K562 (cell line): ENCODE measurements at regions not wholly inside any gene's neighbourhood (a gene's known extent, or its start where the extent isn't known, plus 50 kb on each side); places are given as distances from the start of the nearest gene placed in this dataset.

Experiments
- ATAC-seq: fragments of 200-7000 bp; cut with Tn5 transposase; 3 replicates; pipeline ENCODE4 v1.9.1; 2020; ENCODE audit warnings: moderate library complexity
- BruUV-seq: library from RNA; stranded (reverse); fragments of 400-500 nt; replicated peaks from 2 replicates; lab custom pipeline; 2021; lab: Mats Ljungman, UMichigan
- CTCF ChIA-PET: fragments of 300-600 bp; formaldehyde crosslinking; extraction: SDS; loops from one replicate; lab custom pipeline; 2021; ENCODE audit warnings: low intra/inter-chr PET ratio; lab: Yijun Ruan, JAX
- POLR2A ChIA-PET: fragments of 300-600, 350-650 bp; sonication (Branson Sonifier 250); formaldehyde crosslinking; extraction: SDS; loops from one replicate; lab custom pipeline; 2021; ENCODE audit warnings: antibody characterized with exemption, inconsistent platforms; lab: Yijun Ruan, JAX
- DNase-seq, 4 experiments: peaks; one replicate each; pipeline versions ENCODE4 v3.0.0 to v3.0.0-alpha.2; 2011 to 2018; ENCODE audit warnings: low spot score in 3 of 4, mixed read lengths in 3 of 4; ENCODE audit errors: extremely low read depth in 1 of 4
- FAIRE-seq: peaks from 2 replicates; lab custom pipeline; 2011; peaks lifted over from hg19 to GRCh38; lab: Jason Lieb, UNC
- H2AFZ ChIP-seq: 2 replicates; pipeline ENCODE4 v1.6.0; 2011; ENCODE audit warnings: low read depth, low read length, control low read depth, inconsistent platforms
- H3K27ac ChIP-seq: fragments of 200-600 bp; 3 replicates; pipeline ENCODE4 v1.8.0; 2011; ENCODE audit warnings: low read depth, mild to moderate bottlenecking, control low read depth, inconsistent platforms, low read length, moderate library complexity, mixed read lengths; ENCODE audit errors: extremely low read depth
- H3K27me3 ChIP-seq, 2 experiments: fragments of 300-600 bp in 1 of 2; 2 replicates in 1 of 2; 3 replicates in 1 of 2; pipeline versions ENCODE4 v1.6.0 to v1.8.0; 2011; ENCODE audit warnings: inconsistent platforms in 2 of 2, low read length in 2 of 2, mild to moderate bottlenecking in 1 of 2, mixed read lengths in 1 of 2, moderate library complexity in 1 of 2; ENCODE audit not compliant: control insufficient read depth in 2 of 2, insufficient read depth in 2 of 2
- H3K36me3 ChIP-seq: fragments of 300-600 bp; 3 replicates; pipeline ENCODE4 v1.8.0; 2011; ENCODE audit warnings: mild to moderate bottlenecking, low read length, inconsistent platforms; ENCODE audit not compliant: control insufficient read depth, insufficient read depth
- H3K4me1 ChIP-seq, 2 experiments: fragments of 200-600 bp in 1 of 2; replicated peaks in 1 of 2; 2 replicates in 1 of 2; 3 replicates in 1 of 2; pipeline versions ENCODE4 v1.5.1 to v1.8.0; 2011; ENCODE audit warnings: inconsistent platforms in 2 of 2, low read length in 2 of 2, mild to moderate bottlenecking in 1 of 2, mixed read lengths in 1 of 2, moderate library complexity in 1 of 2; ENCODE audit not compliant: control insufficient read depth in 2 of 2, insufficient read depth in 2 of 2
- H3K4me2 ChIP-seq: 2 replicates; pipeline ENCODE4 v1.6.1; 2011; ENCODE audit warnings: low read length, control low read depth, inconsistent platforms, mixed read lengths; ENCODE audit not compliant: insufficient read depth
- H3K4me3 ChIP-seq: fragments of 200-600 bp; sonication (generic), shearing (Covaris generic); 2 replicates; pipeline ENCODE4 v1.5.1; 2016; ENCODE audit warnings: control low read depth, inconsistent platforms
- H3K79me2 ChIP-seq: fragments of 200-600 bp; 3 replicates; pipeline ENCODE4 v1.8.0; 2011; ENCODE audit warnings: low read length, inconsistent platforms; ENCODE audit not compliant: control insufficient read depth, insufficient read depth
- H3K9ac ChIP-seq, 2 experiments: 2 replicates each; pipeline versions ENCODE4 v1.6.0 to v1.6.1; 2011; ENCODE audit warnings: low read depth in 2 of 2, low read length in 2 of 2, control low read depth in 1 of 2, inconsistent platforms in 1 of 2, mild to moderate bottlenecking in 1 of 2, mixed read lengths in 1 of 2; ENCODE audit not compliant: insufficient read depth in 1 of 2
- H3K9me1 ChIP-seq: one replicate; pipeline ENCODE4 v1.6.0; 2011; ENCODE audit warnings: inconsistent platforms, mild to moderate bottlenecking, low read length, moderate library complexity; ENCODE audit not compliant: control insufficient read depth, insufficient read depth
- H3K9me3 ChIP-seq: replicated peaks from 2 replicates; pipeline ENCODE4 v1.5.1; 2011; ENCODE audit warnings: low read depth, low read length, inconsistent platforms; ENCODE audit not compliant: control insufficient read depth, insufficient read depth
- H4K20me1 ChIP-seq: replicated peaks from 2 replicates; pipeline ENCODE4 v1.6.1; 2011; ENCODE audit warnings: low read length, inconsistent platforms, mixed read lengths; ENCODE audit not compliant: control insufficient read depth, insufficient read depth
- ESRRB ChIP-seq: fragments of 250-450 bp; sonication (Bioruptor Pico); IDR thresholded peaks from 2 replicates; pipeline ENCODE4 v1.5.0; 2020; ENCODE audit warnings: mild to moderate bottlenecking, moderate library complexity, borderline replicate concordance
- FIP1L1 ChIP-seq: fragments of 200-400 bp; formaldehyde crosslinking; IDR thresholded peaks from 2 replicates; pipeline ENCODE4 v1.6.1; 2018; ENCODE audit warnings: mild to moderate bottlenecking, low read depth, low read length; ENCODE audit not compliant: poor library complexity, severe bottlenecking
- RBBP5 ChIP-seq: fragments of 200-600 bp; sonication (generic); IDR thresholded peaks from 2 replicates; pipeline ENCODE4 v1.6.1; 2012; ENCODE audit warnings: borderline replicate concordance, mild to moderate bottlenecking, low read length, control low read depth, inconsistent platforms; ENCODE audit not compliant: insufficient read depth, poor library complexity, severe bottlenecking
- SIN3A ChIP-seq, 2 experiments: fragments of 150-350 bp in 1 of 2; IDR thresholded peaks; 2 replicates each; pipeline ENCODE4 v1.6.1; 2011 to 2016; ENCODE audit warnings: borderline replicate concordance in 2 of 2, low read depth in 2 of 2, low read length in 2 of 2, mild to moderate bottlenecking in 2 of 2, moderate library complexity in 2 of 2; ENCODE audit not compliant: control insufficient read depth in 1 of 2
- ZBED1 ChIP-seq: IDR thresholded peaks from 2 replicates; pipeline ENCODE4 v1.6.1; 2014
- ZBTB2 ChIP-seq: fragments of 450-650 bp; IDR thresholded peaks from 2 replicates; pipeline ENCODE4 v1.6.1; 2016; ENCODE audit warnings: antibody characterized with exemption
- ZBTB7A ChIP-seq: IDR thresholded peaks from 2 replicates; pipeline ENCODE4 v1.6.1; 2011; ENCODE audit warnings: low read depth, mild to moderate bottlenecking, low read length, moderate library complexity, borderline replicate concordance; ENCODE audit not compliant: control insufficient read depth
- ZNF3 ChIP-seq: fragments of 250-450 bp; sonication (Bioruptor Pico); IDR thresholded peaks from 2 replicates; pipeline ENCODE4 v1.5.0; 2021; ENCODE audit warnings: mild to moderate bottlenecking, moderate library complexity
- ZNF408 ChIP-seq: fragments of 250-450 bp; sonication (Bioruptor Pico); IDR thresholded peaks from 2 replicates; pipeline ENCODE4 v1.4.0; 2020; ENCODE audit warnings: low read depth, mild to moderate bottlenecking, moderate library complexity
- ZNF449 ChIP-seq: fragments of 250-450 bp; sonication (Bioruptor Pico); IDR thresholded peaks from 2 replicates; pipeline ENCODE4 v1.8.0; 2022; ENCODE audit warnings: moderate library complexity, mild to moderate bottlenecking, inconsistent platforms
- ZNF740 ChIP-seq, 3 experiments: fragments of 200-800 bp in 1 of 3; sonication (Bioruptor generic) in 1 of 3; sonication (generic) in 1 of 3; formaldehyde crosslinking in 1 of 3; IDR thresholded peaks; 2 replicates each; pipeline versions ENCODE4 v1.6.1 to v1.8.0; 2016 to 2022; ENCODE audit warnings: mild to moderate bottlenecking in 2 of 3, missing compliant biosample characterization in 2 of 3, missing genetic modification characterization in 2 of 3, missing genetic modification reagents in 1 of 3
- WGBS: fragments of 100-300 bp; shearing (Covaris generic); methylation state at CpG from one replicate; pipeline ENCODE4 v1.1.6; 2016; ENCODE audit warnings: low coverage, mixed read lengths; ENCODE audit not compliant: insufficient coverage; ENCODE audit errors: missing lambda C conversion rate; 5-methylcytosine and 5-hydroxymethylcytosine counted together
- in situ Hi-C: fragments of 300-500 bp; cut with MboI; formaldehyde crosslinking; loops from 4 replicates; pipeline ENCODE4 v1.15.0; 2018; ENCODE audit warnings: inconsistent platforms, mixed read lengths
- intact Hi-C: fragments of 100-400 bp; cut with micrococcal nuclease; formaldehyde crosslinking; loops from 2 replicates; pipeline ENCODE4 v1.14.2; 2022

- no peaks in the 10 kb centered on the region for H3K9me1 ChIP-seq
- no peak for TF ChIP-seq ZNF408
- TF ChIP-seq ZBED1 = no peak
- TF ChIP-seq ZNF449 (CRISPR knock-in tag) = no peak
- TF ChIP-seq SIN3A (IDR thresholded peaks at IDR 0.05; ENCODE audit: borderline replicate concordance in 2 of 2, control insufficient read depth in 1 of 2, low read depth in 2 of 2, low read length in 2 of 2) = no peak
- TF ChIP-seq ZBTB7A = no peak
- TF ChIP-seq ZBTB2 = no peak
- no peak for TF ChIP-seq ESRRB (CRISPR knock-in tag)
- no peak for TF ChIP-seq ZNF740 (CRISPR knock-in tag; IDR thresholded peaks at IDR 0.05)
- no peak for TF ChIP-seq ZNF740 (tag; IDR thresholded peaks at IDR 0.05)
- TF ChIP-seq FIP1L1 = no peak
- no peak for TF ChIP-seq ZNF3 (CRISPR knock-in tag)
- no peak for TF ChIP-seq RBBP5
- TF ChIP-seq, all 486 proteins: peak for 0
- intact Hi-C loops = no loop called here
- ChIA-PET POLR2A (no interaction called here), CTCF (no interaction called here)
- DNase-seq = no peak
- H4K20me1 ChIP-seq = no peaks in the 10 kb centered on the region
- no peaks in the 10 kb centered on the region for H3K79me2 ChIP-seq
- no peak overlapping the region for H3K4me2 ChIP-seq
- H3K4me1 ChIP-seq = no peaks in the 10 kb centered on the region
- H3K27me3 ChIP-seq = no peaks in the 10 kb centered on the region
- BruUV-seq = no TSS peak
- H2AFZ ChIP-seq = no peak overlapping the region
- ATAC-seq = no peak
- WGBS = 2% methylated on average over 5 of the region's 5 CpGs
- no peak overlapping the region for H3K27ac ChIP-seq
- H3K4me3 ChIP-seq = no peak overlapping the region
- H3K9me3 ChIP-seq = no peaks in the 10 kb centered on the region
- no peaks in the 10 kb centered on the region for H3K36me3 ChIP-seq
- no peak overlapping the region for H3K9ac ChIP-seq
- FAIRE-seq = no peak
- in situ Hi-C loops = no loop called here
Observed at GRCh38 chr6:82073484-82073883, 174.1 kb downstream of the IBTK start.
